ENCODE measurements at regions not wholly inside any gene's neighbourhood (a gene's known extent, or its start where the extent isn't known, plus 50 kb on each side); places are given as distances from the start of the nearest gene placed in this dataset.

- TF ChIP-seq, protein P1, sequence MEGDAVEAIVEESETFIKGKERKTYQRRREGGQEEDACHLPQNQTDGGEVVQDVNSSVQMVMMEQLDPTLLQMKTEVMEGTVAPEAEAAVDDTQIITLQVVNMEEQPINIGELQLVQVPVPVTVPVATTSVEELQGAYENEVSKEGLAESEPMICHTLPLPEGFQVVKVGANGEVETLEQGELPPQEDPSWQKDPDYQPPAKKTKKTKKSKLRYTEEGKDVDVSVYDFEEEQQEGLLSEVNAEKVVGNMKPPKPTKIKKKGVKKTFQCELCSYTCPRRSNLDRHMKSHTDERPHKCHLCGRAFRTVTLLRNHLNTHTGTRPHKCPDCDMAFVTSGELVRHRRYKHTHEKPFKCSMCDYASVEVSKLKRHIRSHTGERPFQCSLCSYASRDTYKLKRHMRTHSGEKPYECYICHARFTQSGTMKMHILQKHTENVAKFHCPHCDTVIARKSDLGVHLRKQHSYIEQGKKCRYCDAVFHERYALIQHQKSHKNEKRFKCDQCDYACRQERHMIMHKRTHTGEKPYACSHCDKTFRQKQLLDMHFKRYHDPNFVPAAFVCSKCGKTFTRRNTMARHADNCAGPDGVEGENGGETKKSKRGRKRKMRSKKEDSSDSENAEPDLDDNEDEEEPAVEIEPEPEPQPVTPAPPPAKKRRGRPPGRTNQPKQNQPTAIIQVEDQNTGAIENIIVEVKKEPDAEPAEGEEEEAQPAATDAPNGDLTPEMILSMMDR (IDR thresholded peaks at IDR 0.05) = no peak
- no peak for TF ChIP-seq POLR2A (IDR thresholded peaks at IDR 0.05)
Measured at GRCh38 chr7:118041251-118041878, 142.6 kb upstream of the LSM8 start.
